ENCODE measurements at regions not wholly inside any gene's neighbourhood (a gene's known extent, or its start where the extent isn't known, plus 50 kb on each side); places are given as distances from the start of the nearest gene placed in this dataset.

- H2AFZ ChIP-seq (replicated peaks), result no peak overlapping the region
- H3K4me3 ChIP-seq, result no peak overlapping the region
- no peak for DNase-seq (ENCODE audit: low spot score)
- Mint-ChIP-seq H3K27me3 (ENCODE audit: insufficient read depth, low read depth) (peaks cover 2% of the 10 kb centered on the region), H3K4me3 (no peak overlapping the region), H3K36me3 (no peaks in the 10 kb centered on the region), H3K9me3 (peaks cover 7% of the 10 kb centered on the region), H3K4me1 (no peaks in the 10 kb centered on the region), H3K27ac (no peak overlapping the region)
- H3K4me1 ChIP-seq, result no peaks in the 10 kb centered on the region
- H3K27ac ChIP-seq, result no peak overlapping the region
- H3K27me3 ChIP-seq, result no peaks in the 10 kb centered on the region
- H3F3A ChIP-seq (ENCODE audit: low read depth), result no peaks in the 10 kb centered on the region
- H3K36me3 ChIP-seq, result no peaks in the 10 kb centered on the region
- no peak for TF ChIP-seq CTCF (IDR thresholded peaks at IDR 0.05)
- no peak for TF ChIP-seq EZH2phosphoT487 (IDR thresholded peaks at IDR 0.05)
- TF ChIP-seq EZH2 (IDR thresholded peaks at IDR 0.05), result no peak
- no peaks in the 10 kb centered on the region for H4K20me1 ChIP-seq (ENCODE audit: low read depth)
- H3K9me3 ChIP-seq (ENCODE audit: low read depth), result no peaks in the 10 kb centered on the region
- no peaks in the 10 kb centered on the region for H3K79me2 ChIP-seq (ENCODE audit: low read depth)
- no peak overlapping the region for H3K4me2 ChIP-seq
- H3K9ac ChIP-seq, result no peak overlapping the region
Observed at GRCh38 chr21:22711636-22712035, 1713.4 kb downstream of the NCAM2 start.

GRCh38 chr21:22725436-22725835 lies 1727.2 kb downstream of the NCAM2 start:
- DNase-seq (ENCODE audit: low spot score), result no peak
- H3K79me2 ChIP-seq (ENCODE audit: low read depth), result no peaks in the 10 kb centered on the region

GRCh38 chr21:22728091-22728490 lies 1729.9 kb downstream of the NCAM2 start:
- no peak overlapping the region for H3K4me3 Mint-ChIP-seq
- no peaks in the 10 kb centered on the region for H3K36me3 ChIP-seq
- no peaks in the 10 kb centered on the region for H3K27me3 ChIP-seq
- H3K27me3 Mint-ChIP-seq (ENCODE audit: insufficient read depth, low read depth), result no peaks in the 10 kb centered on the region
- peaks cover 17% of the 10 kb centered on the region for H3K9me3 ChIP-seq (ENCODE audit: low read depth)
- no peaks in the 10 kb centered on the region for H3K79me2 ChIP-seq (ENCODE audit: low read depth)
- DNase-seq (ENCODE audit: low spot score), result peak; percentile 4
- no peaks in the 10 kb centered on the region for H3K36me3 Mint-ChIP-seq
- no peaks in the 10 kb centered on the region for H3K4me1 Mint-ChIP-seq
- TF ChIP-seq EZH2 (IDR thresholded peaks at IDR 0.05) (no peak), CTCF (IDR thresholded peaks at IDR 0.05) (no peak), EZH2phosphoT487 (IDR thresholded peaks at IDR 0.05) (no peak)
- H3K27ac ChIP-seq, result no peak overlapping the region
- H3K4me2 ChIP-seq, result no peak overlapping the region
- no peak overlapping the region for H3K27ac Mint-ChIP-seq
- H3F3A ChIP-seq (ENCODE audit: low read depth), result no peaks in the 10 kb centered on the region
- H3K4me1 ChIP-seq, result no peaks in the 10 kb centered on the region
- H4K20me1 ChIP-seq (ENCODE audit: low read depth), result no peaks in the 10 kb centered on the region
- H3K9ac ChIP-seq, result no peak overlapping the region
- no peak overlapping the region for H2AFZ ChIP-seq (replicated peaks)
- H3K9me3 Mint-ChIP-seq, result peaks cover 31% of the 10 kb centered on the region
- H3K4me3 ChIP-seq, result no peak overlapping the region

More at GRCh38 chr21:22725436-22725835, 1727.2 kb downstream of the NCAM2 start:
- no peak for TF ChIP-seq CTCF (IDR thresholded peaks at IDR 0.05)
- TF ChIP-seq EZH2 (IDR thresholded peaks at IDR 0.05), result no peak
- no peak for TF ChIP-seq EZH2phosphoT487 (IDR thresholded peaks at IDR 0.05)
- H3K4me3 ChIP-seq, result no peak overlapping the region
- H3K27ac ChIP-seq, result no peak overlapping the region
- no peaks in the 10 kb centered on the region for H4K20me1 ChIP-seq (ENCODE audit: low read depth)
- H3K36me3 ChIP-seq, result peaks cover 3% of the 10 kb centered on the region
- H2AFZ ChIP-seq (replicated peaks), result no peak overlapping the region
- H3K4me3 Mint-ChIP-seq, result no peak overlapping the region
- peaks cover 17% of the 10 kb centered on the region for H3K9me3 ChIP-seq (ENCODE audit: low read depth)
- peaks cover 25% of the 10 kb centered on the region for H3K9me3 Mint-ChIP-seq
- H3K9ac ChIP-seq, result no peak overlapping the region
- H3K27me3 ChIP-seq, result no peaks in the 10 kb centered on the region
- H3K36me3 Mint-ChIP-seq, result no peaks in the 10 kb centered on the region
- no peaks in the 10 kb centered on the region for H3K27me3 Mint-ChIP-seq (ENCODE audit: insufficient read depth, low read depth)
- H3K4me2 ChIP-seq, result no peak overlapping the region
- H3K27ac Mint-ChIP-seq, result no peak overlapping the region
- no peaks in the 10 kb centered on the region for H3F3A ChIP-seq (ENCODE audit: low read depth)
- H3K4me1 ChIP-seq, result no peaks in the 10 kb centered on the region
- H3K4me1 Mint-ChIP-seq, result no peaks in the 10 kb centered on the region

Data from neural progenitor cell (in vitro differentiated cells).